ENCODE measurements at regions not wholly inside any gene's neighbourhood (a gene's known extent, or its start where the extent isn't known, plus 50 kb on each side); places are given as distances from the start of the nearest gene placed in this dataset.
"Not testable (repeated sequence)": the region's sequence is repeated elsewhere in the genome, so short reads cannot be mapped to it uniquely, and the experiment has no call there.

- Histone ChIP-seq H3K4me3 (no peak overlapping the region), H3K9ac (no peak overlapping the region), H3K9me3 (replicated peaks in 1 of 11) (no peaks in the 10 kb centered on the region), H3K4me2 (no peak overlapping the region), H3K4me1 (no peaks in the 10 kb centered on the region), H4K20me1 (no peaks in the 10 kb centered on the region), H3K27ac (no peak overlapping the region), H3K27me3 (no peaks in the 10 kb centered on the region), H3K36me3 (no peaks in the 10 kb centered on the region)
- TF ChIP-seq Cebpa-rat (IDR thresholded peaks at IDR 0.05) = no peak
Measured at GRCh38 chr5:154702477-154702876, 52.7 kb upstream of the LARP1 start.

GRCh38 chr5:154701725-154702124 is 53.5 kb upstream of the LARP1 start:
- not testable (repeated sequence) for H3K4me2 ChIP-seq; H3K27ac ChIP-seq; H3K9ac ChIP-seq; H3K4me1 ChIP-seq; H3K27me3 ChIP-seq; H3K36me3 ChIP-seq; H3K4me3 ChIP-seq; H4K20me1 ChIP-seq; H3K9me3 ChIP-seq (replicated peaks in 1 of 11)

GRCh38 chr5:154701181-154701580 is 54.0 kb upstream of the LARP1 start:
- Histone ChIP-seq H3K4me2 (no peak overlapping the region), H3K9ac (no peak overlapping the region), H3K4me3 (no peak overlapping the region), H3K9me3 (replicated peaks in 1 of 11) (no peaks in the 10 kb centered on the region), H3K36me3 (no peaks in the 10 kb centered on the region), H3K27ac (no peak overlapping the region), H3K27me3 (no peaks in the 10 kb centered on the region), H3K4me1 (no peaks in the 10 kb centered on the region), H4K20me1 (no peaks in the 10 kb centered on the region)
- TF ChIP-seq Cebpa-rat (IDR thresholded peaks at IDR 0.05) = no peak

GRCh38 chr5:154700289-154700928 is 54.8 kb upstream of the LARP1 start:
- H3K4me3 ChIP-seq = not testable (repeated sequence)

GRCh38 chr5:154698763-154699162 is 56.4 kb upstream of the LARP1 start:
- H3K36me3 ChIP-seq = no peaks in the 10 kb centered on the region
- H3K9ac ChIP-seq = no peak overlapping the region
- no peak overlapping the region for H3K4me3 ChIP-seq
- no peaks in the 10 kb centered on the region for H3K27me3 ChIP-seq
- no peaks in the 10 kb centered on the region for H4K20me1 ChIP-seq
- no peak overlapping the region for H3K27ac ChIP-seq
- H3K4me1 ChIP-seq = no peaks in the 10 kb centered on the region
- TF ChIP-seq Cebpa-rat (IDR thresholded peaks at IDR 0.05) = no peak
- no peak overlapping the region for H3K4me2 ChIP-seq
- H3K9me3 ChIP-seq (replicated peaks in 1 of 11) = no peaks in the 10 kb centered on the region

More at GRCh38 chr5:154700289-154700928, 54.8 kb upstream of the LARP1 start:
- not testable (repeated sequence) for H3K9me3 ChIP-seq (replicated peaks in 1 of 11); H3K27me3 ChIP-seq; H3K4me1 ChIP-seq; H3K36me3 ChIP-seq; H3K9ac ChIP-seq; H3K4me2 ChIP-seq; H3K27ac ChIP-seq; H4K20me1 ChIP-seq

GRCh38 chr5:154697371-154697770 is 57.8 kb upstream of the LARP1 start:
- Histone ChIP-seq H3K9ac (no peak overlapping the region), H3K27ac (no peak overlapping the region), H4K20me1 (no peaks in the 10 kb centered on the region), H3K4me3 (no peak overlapping the region), H3K4me2 (no peak overlapping the region), H3K9me3 (replicated peaks in 1 of 11) (no peaks in the 10 kb centered on the region), H3K4me1 (peaks cover 0 to 1% (median 0%) of the 10 kb centered on the region in 10 experiments; a peak in 2 of 20 replicates), H3K27me3 (no peaks in the 10 kb centered on the region), H3K36me3 (no peaks in the 10 kb centered on the region)
- no peak for TF ChIP-seq Cebpa-rat (IDR thresholded peaks at IDR 0.05)

- no peaks in the 10 kb centered on the region for H3K36me3 ChIP-seq
- peaks cover 0 to 6% (median 0%) of the 10 kb centered on the region in 10 experiments; a peak in 4 of 20 replicates for H3K4me1 ChIP-seq
- peaks cover 0 to 3% (median 0%) of the 10 kb centered on the region in 11 experiments; a peak in 1 of 22 replicates for H3K9me3 ChIP-seq (replicated peaks in 1 of 11)
- no peak for TF ChIP-seq Cebpa-rat (IDR thresholded peaks at IDR 0.05)
- H3K4me2 ChIP-seq = no peak overlapping the region
- H4K20me1 ChIP-seq = no peaks in the 10 kb centered on the region
- H3K9ac ChIP-seq = no peak overlapping the region
- H3K4me3 ChIP-seq = no peak overlapping the region
- no peak overlapping the region for H3K27ac ChIP-seq
- no peaks in the 10 kb centered on the region for H3K27me3 ChIP-seq
Measured at GRCh38 chr5:154696891-154697290, 58.3 kb upstream of the LARP1 start.

GRCh38 chr5:154694159-154694558 is 61.0 kb upstream of the LARP1 start:
- Histone ChIP-seq H3K4me1 (peaks cover 0 to 13% (median 0%) of the 10 kb centered on the region in 10 experiments; a peak in 4 of 20 replicates), H3K4me3 (no peak overlapping the region), H3K4me2 (no peak overlapping the region), H3K27me3 (no peaks in the 10 kb centered on the region), H4K20me1 (no peaks in the 10 kb centered on the region), H3K27ac (no peak overlapping the region), H3K36me3 (no peaks in the 10 kb centered on the region), H3K9ac (no peak overlapping the region), H3K9me3 (replicated peaks in 1 of 11) (peaks cover 0 to 16% (median 5%) of the 10 kb centered on the region in 11 experiments; a peak in 5 of 22 replicates)
- no peak for TF ChIP-seq Cebpa-rat (IDR thresholded peaks at IDR 0.05)

- H3K4me3 ChIP-seq = no peak overlapping the region
- no peaks in the 10 kb centered on the region for H3K27me3 ChIP-seq
- H4K20me1 ChIP-seq = no peaks in the 10 kb centered on the region
- no peak overlapping the region for H3K9ac ChIP-seq
- no peak overlapping the region for H3K4me2 ChIP-seq
- no peak for TF ChIP-seq Cebpa-rat (IDR thresholded peaks at IDR 0.05)
- H3K4me1 ChIP-seq = peaks cover 0 to 13% (median 0%) of the 10 kb centered on the region in 10 experiments; a peak in 4 of 20 replicates
- no peaks in the 10 kb centered on the region for H3K36me3 ChIP-seq
- no peak overlapping the region for H3K27ac ChIP-seq
- H3K9me3 ChIP-seq (replicated peaks in 1 of 11) = peaks cover 3 to 18% (median 5%) of the 10 kb centered on the region in 11 experiments; a peak in 6 of 22 replicates
Measured at GRCh38 chr5:154690488-154690887, 64.7 kb upstream of the LARP1 start.

- no peaks in the 10 kb centered on the region for H3K27me3 ChIP-seq
- no peak overlapping the region for H3K4me2 ChIP-seq
- H3K4me1 ChIP-seq = peaks cover 8 to 17% (median 11%) of the 10 kb centered on the region in 10 experiments; a peak in 19 of 20 replicates
- H3K9me3 ChIP-seq (replicated peaks in 1 of 11) = peaks cover 3 to 15% (median 4%) of the 10 kb centered on the region in 11 experiments; a peak in 6 of 22 replicates
- H4K20me1 ChIP-seq = no peaks in the 10 kb centered on the region
- no peak overlapping the region for H3K9ac ChIP-seq
- TF ChIP-seq Cebpa-rat (IDR thresholded peaks at IDR 0.05) = no peak
- no peak overlapping the region for H3K4me3 ChIP-seq
- no peaks in the 10 kb centered on the region for H3K36me3 ChIP-seq
- no peak overlapping the region for H3K27ac ChIP-seq
Measured at GRCh38 chr5:154686490-154686889, 68.7 kb upstream of the LARP1 start.
